Nephron progenitor cell (in vitro differentiated cells): ENCODE measurements at regions not wholly inside any gene's neighbourhood (a gene's known extent, or its start where the extent isn't known, plus 50 kb on each side); places are given as distances from the start of the nearest gene placed in this dataset.

Source experiments
- DNase-seq: peaks from one replicate; pipeline ENCODE4 v3.0.0; 2021
- H3K27ac Mint-ChIP-seq: 2 replicates; pipeline ENCODE4 v1.8.0; 2021; ENCODE audit warnings: mild to moderate bottlenecking, moderate library complexity, mixed read lengths
- H3K27me3 Mint-ChIP-seq: 2 replicates; pipeline ENCODE4 v1.8.0; 2021; ENCODE audit warnings: mild to moderate bottlenecking, low read depth, mixed read lengths; ENCODE audit not compliant: poor library complexity
- H3K36me3 Mint-ChIP-seq: 2 replicates; pipeline ENCODE4 v1.8.0; 2021; ENCODE audit warnings: low read depth, mixed read lengths
- H3K4me1 Mint-ChIP-seq: 2 replicates; pipeline ENCODE4 v1.8.0; 2021; ENCODE audit warnings: mixed read lengths
- H3K4me3 Mint-ChIP-seq: 2 replicates; pipeline ENCODE4 v1.8.0; 2021; ENCODE audit warnings: mild to moderate bottlenecking, moderate library complexity, mixed read lengths
- H3K9me3 Mint-ChIP-seq: 2 replicates; pipeline ENCODE4 v1.8.0; 2021; ENCODE audit warnings: mild to moderate bottlenecking, moderate library complexity, mixed read lengths
- TF ChIP-seq, protein P1 (sequence below): fragments of 200-600 bp; sonication (generic); IDR thresholded peaks from 2 replicates; pipeline ENCODE4 v1.5.0; 2021; ENCODE audit warnings: antibody characterized with exemption

DNA sequence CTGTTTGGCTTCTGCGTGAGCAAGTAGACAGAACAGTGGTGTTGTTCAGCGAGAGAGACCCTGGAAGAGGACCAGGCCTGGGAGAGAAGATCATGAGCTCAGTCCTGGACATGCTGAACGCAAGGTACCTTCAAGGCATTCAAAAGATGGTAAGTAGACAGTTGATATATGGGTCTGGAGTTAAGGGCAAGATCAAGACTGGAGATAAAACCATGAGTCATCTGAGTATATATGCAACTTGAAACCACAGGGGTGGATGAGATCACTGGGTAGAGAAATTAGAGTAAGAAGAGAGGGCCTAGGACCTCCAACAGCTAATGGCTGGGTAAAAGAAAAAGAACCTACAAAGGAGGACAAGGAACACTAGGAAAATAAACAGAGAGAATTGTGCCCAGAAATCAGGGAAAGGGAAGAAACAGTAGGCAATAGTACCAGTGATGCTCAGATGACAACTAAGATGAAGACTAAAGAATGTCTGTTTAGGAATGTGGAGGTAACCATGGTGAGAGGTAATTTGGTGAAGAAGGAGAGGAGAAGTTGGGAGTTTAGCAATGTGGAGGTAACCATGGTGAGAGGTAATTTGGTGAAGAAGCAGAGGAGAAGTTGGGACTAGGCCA, 343.2 kb upstream of the ADAMTS9 start:
- Mint-ChIP-seq H3K27ac (peak overlapping the region; percentile 17), H3K27me3 (peaks cover 5% of the 10 kb centered on the region), H3K9me3 (no peaks in the 10 kb centered on the region), H3K4me1 (peaks cover 27% of the 10 kb centered on the region), H3K4me3 (no peak overlapping the region), H3K36me3 (no peaks in the 10 kb centered on the region)
- TF ChIP-seq, protein P1, sequence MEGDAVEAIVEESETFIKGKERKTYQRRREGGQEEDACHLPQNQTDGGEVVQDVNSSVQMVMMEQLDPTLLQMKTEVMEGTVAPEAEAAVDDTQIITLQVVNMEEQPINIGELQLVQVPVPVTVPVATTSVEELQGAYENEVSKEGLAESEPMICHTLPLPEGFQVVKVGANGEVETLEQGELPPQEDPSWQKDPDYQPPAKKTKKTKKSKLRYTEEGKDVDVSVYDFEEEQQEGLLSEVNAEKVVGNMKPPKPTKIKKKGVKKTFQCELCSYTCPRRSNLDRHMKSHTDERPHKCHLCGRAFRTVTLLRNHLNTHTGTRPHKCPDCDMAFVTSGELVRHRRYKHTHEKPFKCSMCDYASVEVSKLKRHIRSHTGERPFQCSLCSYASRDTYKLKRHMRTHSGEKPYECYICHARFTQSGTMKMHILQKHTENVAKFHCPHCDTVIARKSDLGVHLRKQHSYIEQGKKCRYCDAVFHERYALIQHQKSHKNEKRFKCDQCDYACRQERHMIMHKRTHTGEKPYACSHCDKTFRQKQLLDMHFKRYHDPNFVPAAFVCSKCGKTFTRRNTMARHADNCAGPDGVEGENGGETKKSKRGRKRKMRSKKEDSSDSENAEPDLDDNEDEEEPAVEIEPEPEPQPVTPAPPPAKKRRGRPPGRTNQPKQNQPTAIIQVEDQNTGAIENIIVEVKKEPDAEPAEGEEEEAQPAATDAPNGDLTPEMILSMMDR, result no peak
- no peak for DNase-seq

DNA sequence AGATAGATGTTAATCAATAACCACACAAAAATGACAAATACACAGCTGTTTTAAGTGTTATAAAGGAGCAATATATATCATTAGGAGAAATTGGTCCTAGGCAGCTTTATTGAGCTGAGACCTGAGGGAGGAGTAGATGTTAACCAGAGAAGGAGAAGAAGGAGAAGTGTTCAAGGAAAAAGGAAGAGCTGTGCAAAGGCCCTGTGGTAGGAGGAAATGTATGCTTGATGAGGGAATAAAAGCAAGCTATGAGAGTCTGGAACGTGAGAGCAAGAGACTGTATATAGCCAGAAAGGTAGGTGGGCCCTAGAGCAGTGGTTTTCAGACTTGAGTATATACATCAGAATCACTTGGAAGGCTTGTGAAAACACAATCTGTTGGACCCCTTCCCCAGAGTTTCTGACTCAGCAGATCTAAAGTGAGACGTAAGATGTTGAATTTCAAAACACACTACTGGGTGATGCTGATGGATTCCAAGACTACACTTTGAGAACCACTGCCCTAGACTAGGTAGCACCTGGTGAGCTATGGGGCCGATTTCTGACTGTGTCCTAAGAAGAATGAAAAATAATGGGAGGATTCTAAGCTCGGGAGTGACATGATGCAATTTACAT, 342.3 kb upstream of the ADAMTS9 start:
- DNase-seq, result no peak
- H3K27ac Mint-ChIP-seq, result no peak overlapping the region
- TF ChIP-seq, protein P1, result no peak
- no peaks in the 10 kb centered on the region for H3K36me3 Mint-ChIP-seq
- H3K9me3 Mint-ChIP-seq, result no peaks in the 10 kb centered on the region
- H3K4me1 Mint-ChIP-seq, result peaks cover 27% of the 10 kb centered on the region
- no peak overlapping the region for H3K4me3 Mint-ChIP-seq
- peaks cover 5% of the 10 kb centered on the region for H3K27me3 Mint-ChIP-seq

DNA sequence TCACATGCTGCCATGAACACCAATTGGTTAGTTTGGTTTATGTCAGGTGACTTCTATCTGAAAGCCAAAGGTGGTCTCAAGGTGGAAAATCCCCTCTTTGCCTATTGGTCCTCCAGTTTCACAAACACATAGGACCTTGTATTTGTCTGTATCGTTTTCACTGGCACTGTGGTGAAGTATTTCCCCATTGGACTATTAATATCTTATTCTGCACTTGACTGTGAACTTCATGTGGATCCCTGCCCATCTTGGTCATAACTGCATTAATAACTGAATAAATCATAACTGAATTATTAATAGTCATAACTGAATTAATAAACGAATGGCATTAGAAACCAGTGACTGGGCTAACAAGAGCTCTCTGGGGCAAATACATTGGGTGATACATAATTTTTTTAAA, 341.3 kb upstream of the ADAMTS9 start:
- Mint-ChIP-seq H3K9me3 (no peaks in the 10 kb centered on the region), H3K27ac (no peak overlapping the region), H3K27me3 (peaks cover 5% of the 10 kb centered on the region), H3K4me1 (peaks cover 27% of the 10 kb centered on the region), H3K4me3 (no peak overlapping the region), H3K36me3 (no peaks in the 10 kb centered on the region)
- DNase-seq, result no peak
- TF ChIP-seq, protein P1, result no peak

DNA sequence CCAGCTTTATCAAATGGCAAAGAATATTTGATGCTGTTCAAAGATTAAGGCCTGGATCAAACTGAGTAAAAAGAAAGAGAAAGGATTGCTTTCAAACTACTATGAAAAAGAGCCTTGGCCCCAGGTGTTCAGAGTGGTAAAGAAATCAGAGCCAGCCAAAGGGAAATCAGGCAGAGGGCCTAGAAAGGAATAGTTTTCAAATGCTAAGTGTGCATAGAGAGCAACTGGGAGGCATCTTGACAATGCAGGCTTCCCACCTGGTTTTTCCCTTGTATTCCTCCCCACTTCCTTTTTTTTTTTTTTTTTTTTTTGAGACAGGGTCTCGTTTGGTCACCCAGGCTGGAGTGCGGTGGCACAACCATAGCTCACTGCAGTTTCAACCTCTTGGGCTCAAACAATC, 340.2 kb upstream of the ADAMTS9 start:
- DNase-seq, result no peak
- H3K27ac Mint-ChIP-seq, result peak overlapping the region; percentile 70
- H3K4me1 Mint-ChIP-seq, result peaks cover 25% of the 10 kb centered on the region
- no peak overlapping the region for H3K4me3 Mint-ChIP-seq
- peaks cover 5% of the 10 kb centered on the region for H3K27me3 Mint-ChIP-seq
- no peaks in the 10 kb centered on the region for H3K9me3 Mint-ChIP-seq
- TF ChIP-seq, protein P1, result no peak
- H3K36me3 Mint-ChIP-seq, result no peaks in the 10 kb centered on the region

DNA sequence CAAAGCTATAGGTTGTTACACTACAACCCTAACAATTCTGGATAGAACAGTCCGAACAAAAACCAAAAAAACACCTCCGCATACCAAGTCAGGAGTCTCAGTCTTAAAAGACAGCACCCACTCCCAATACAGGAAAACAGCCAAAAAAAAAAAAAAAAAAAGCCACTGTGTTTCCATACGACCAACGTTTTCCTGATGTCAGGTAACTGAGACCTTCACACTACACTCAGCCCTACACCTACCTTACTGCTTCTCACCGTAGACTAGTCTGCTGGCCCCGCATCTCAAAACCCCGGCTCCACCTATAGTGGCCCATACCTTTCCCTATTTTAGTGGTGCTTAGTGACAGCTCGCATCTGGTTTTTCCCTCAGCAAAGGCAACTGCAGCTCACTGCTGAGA, 339.5 kb upstream of the ADAMTS9 start:
- Mint-ChIP-seq H3K4me1 (peaks cover 32% of the 10 kb centered on the region), H3K9me3 (no peaks in the 10 kb centered on the region), H3K27me3 (peaks cover 7% of the 10 kb centered on the region), H3K4me3 (no peak overlapping the region), H3K27ac (peak overlapping the region; percentile 70), H3K36me3 (no peaks in the 10 kb centered on the region)
- no peak for DNase-seq
- TF ChIP-seq, protein P1, result no peak

DNA sequence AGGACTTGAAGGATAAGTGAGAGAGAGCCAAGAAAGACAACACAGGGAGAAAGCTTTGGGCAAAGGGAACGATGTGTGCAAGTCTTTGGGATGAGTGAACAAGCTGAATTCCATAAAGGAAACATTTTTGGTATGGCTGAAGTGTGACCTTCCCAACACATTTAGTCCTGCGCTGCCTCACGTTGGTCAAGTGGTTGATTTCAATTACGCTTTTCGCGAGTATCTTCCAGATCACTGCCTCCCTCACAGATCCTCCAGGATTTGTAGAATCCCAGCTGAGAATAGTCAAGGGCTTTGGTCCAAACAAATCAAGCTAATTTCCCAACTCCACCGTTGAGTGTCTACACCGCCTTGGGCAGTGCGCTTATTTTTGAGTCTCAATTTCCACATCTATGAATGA, 338.4 kb upstream of the ADAMTS9 start:
- DNase-seq, result no peak
- H3K27ac Mint-ChIP-seq, result no peak overlapping the region
- H3K36me3 Mint-ChIP-seq, result no peaks in the 10 kb centered on the region
- TF ChIP-seq, protein P1, result no peak
- peaks cover 7% of the 10 kb centered on the region for H3K27me3 Mint-ChIP-seq
- peaks cover 31% of the 10 kb centered on the region for H3K4me1 Mint-ChIP-seq
- H3K9me3 Mint-ChIP-seq, result no peaks in the 10 kb centered on the region
- no peak overlapping the region for H3K4me3 Mint-ChIP-seq
